Memory B cell (primary cell): ENCODE measurements at regions not wholly inside any gene's neighbourhood (a gene's known extent, or its start where the extent isn't known, plus 50 kb on each side); places are given as distances from the start of the nearest gene placed in this dataset.

Experiments used
- ATAC-seq: fragments of 150-1000 bp; cut with Tn5 transposase; 2 replicates; pipeline ENCODE4 v1.10.0; 2021; ENCODE audit warnings: low read depth, mild to moderate bottlenecking, moderate library complexity
- DNase-seq, 2 donors: peaks; one replicate each; pipeline ENCODE4 v3.0.0; 2022; ENCODE audit warnings: low spot score in 2 of 2
- H3K27ac Mint-ChIP-seq: one replicate; pipeline ENCODE4 v1.8.0; 2022; ENCODE audit warnings: mild to moderate bottlenecking, moderate library complexity, mixed read lengths
- H3K27me3 Mint-ChIP-seq: one replicate; pipeline ENCODE4 v1.8.0; 2022; ENCODE audit warnings: mixed read lengths
- H3K36me3 Mint-ChIP-seq: one replicate; pipeline ENCODE4 v1.8.0; 2022; ENCODE audit warnings: mild to moderate bottlenecking, mixed read lengths
- H3K4me1 Mint-ChIP-seq: one replicate; pipeline ENCODE4 v1.8.0; 2022; ENCODE audit warnings: mixed read lengths
- H3K4me3 Mint-ChIP-seq: one replicate; pipeline ENCODE4 v1.8.0; 2022; ENCODE audit warnings: mild to moderate bottlenecking, moderate library complexity, mixed read lengths
- H3K9me3 Mint-ChIP-seq: one replicate; pipeline ENCODE4 v1.8.0; 2022; ENCODE audit warnings: mixed read lengths

- H3K4me3 Mint-ChIP-seq: no peak overlapping the region
- H3K4me1 Mint-ChIP-seq: no peaks in the 10 kb centered on the region
- peaks cover 2% of the 10 kb centered on the region for H3K9me3 Mint-ChIP-seq
- no peaks in the 10 kb centered on the region for H3K36me3 Mint-ChIP-seq
- ATAC-seq: no peak
- no peak for DNase-seq
- no peak overlapping the region for H3K27ac Mint-ChIP-seq
- H3K27me3 Mint-ChIP-seq: no peaks in the 10 kb centered on the region
Observed at GRCh38 chr2:13536941-13537340, 820.2 kb downstream of the TRIB2 start.

DNA sequence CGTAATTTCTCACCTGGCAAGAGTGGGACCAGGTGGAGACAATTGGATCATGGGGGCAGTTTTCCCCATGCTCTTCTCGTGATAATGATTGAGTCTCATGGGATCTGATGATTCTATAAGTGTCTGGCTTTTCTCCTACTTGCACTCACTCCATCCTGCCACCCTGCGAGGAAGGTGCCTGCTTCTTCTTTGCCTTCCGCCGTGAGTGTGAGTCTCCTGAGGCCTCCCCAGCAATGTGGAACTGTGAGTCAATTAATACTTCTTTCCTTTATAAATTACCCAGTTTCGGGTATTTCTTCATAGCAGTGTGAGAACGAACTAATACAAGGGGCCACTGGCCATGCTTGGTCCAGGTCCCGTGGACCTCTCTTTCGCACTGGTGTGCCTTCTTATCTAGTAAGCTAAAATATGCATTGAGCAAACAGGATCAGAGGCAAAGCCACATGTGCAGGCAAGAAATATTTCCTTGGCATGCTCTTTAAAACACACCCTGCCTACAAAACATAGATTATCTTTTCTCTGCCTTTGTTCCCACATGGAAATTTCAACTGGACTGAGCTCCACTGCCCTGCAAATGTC is 821.1 kb downstream of the TRIB2 start:
- ATAC-seq (no peak), DNase-seq (no peak)
- no peaks in the 10 kb centered on the region for H3K27me3 Mint-ChIP-seq
- H3K4me3 Mint-ChIP-seq: no peak overlapping the region
- H3K36me3 Mint-ChIP-seq: no peaks in the 10 kb centered on the region
- H3K4me1 Mint-ChIP-seq: no peaks in the 10 kb centered on the region
- H3K27ac Mint-ChIP-seq: no peak overlapping the region
- no peaks in the 10 kb centered on the region for H3K9me3 Mint-ChIP-seq

- Mint-ChIP-seq H3K36me3 (no peaks in the 10 kb centered on the region), H3K27me3 (no peaks in the 10 kb centered on the region), H3K9me3 (no peaks in the 10 kb centered on the region), H3K4me1 (no peaks in the 10 kb centered on the region), H3K4me3 (no peak overlapping the region), H3K27ac (no peak overlapping the region)
- DNase-seq (no peak), ATAC-seq (no peak)
Observed at GRCh38 chr2:13539296-13539695, 822.6 kb downstream of the TRIB2 start.

- Mint-ChIP-seq H3K27me3 (no peaks in the 10 kb centered on the region), H3K4me3 (no peak overlapping the region), H3K4me1 (no peaks in the 10 kb centered on the region), H3K36me3 (no peaks in the 10 kb centered on the region), H3K9me3 (no peaks in the 10 kb centered on the region), H3K27ac (no peak overlapping the region)
- no peak for DNase-seq
- ATAC-seq: no peak
Observed at GRCh38 chr2:13542061-13542460, 825.3 kb downstream of the TRIB2 start.

DNA sequence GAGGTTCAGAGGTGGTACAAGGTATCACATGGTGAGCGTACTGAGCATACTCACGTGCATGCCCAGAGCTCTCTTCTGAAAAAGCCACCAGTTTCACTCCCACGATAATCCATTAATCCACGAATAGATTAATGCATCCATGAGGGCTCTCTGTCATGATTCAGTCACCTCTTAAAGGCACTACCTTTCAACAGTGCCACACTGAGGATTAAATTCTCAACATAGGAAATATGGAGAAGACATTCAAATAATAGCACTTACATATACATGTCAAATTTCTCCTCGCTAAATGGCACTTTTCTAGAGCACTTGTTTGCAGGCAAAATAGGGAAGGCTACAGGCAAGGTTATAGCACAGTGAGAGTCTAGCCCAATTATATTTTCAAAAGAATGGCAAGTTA is 825.9 kb downstream of the TRIB2 start:
- no peaks in the 10 kb centered on the region for H3K36me3 Mint-ChIP-seq
- no peaks in the 10 kb centered on the region for H3K27me3 Mint-ChIP-seq
- H3K4me3 Mint-ChIP-seq: no peak overlapping the region
- no peak for ATAC-seq
- no peaks in the 10 kb centered on the region for H3K9me3 Mint-ChIP-seq
- no peak overlapping the region for H3K27ac Mint-ChIP-seq
- no peak for DNase-seq
- H3K4me1 Mint-ChIP-seq: no peaks in the 10 kb centered on the region

- ATAC-seq: no peak
- Mint-ChIP-seq H3K4me1 (no peaks in the 10 kb centered on the region), H3K9me3 (no peaks in the 10 kb centered on the region), H3K36me3 (no peaks in the 10 kb centered on the region), H3K27ac (no peak overlapping the region), H3K27me3 (no peaks in the 10 kb centered on the region), H3K4me3 (no peak overlapping the region)
- DNase-seq: no peak
Observed at GRCh38 chr2:13543550-13543949, 826.8 kb downstream of the TRIB2 start.

DNA sequence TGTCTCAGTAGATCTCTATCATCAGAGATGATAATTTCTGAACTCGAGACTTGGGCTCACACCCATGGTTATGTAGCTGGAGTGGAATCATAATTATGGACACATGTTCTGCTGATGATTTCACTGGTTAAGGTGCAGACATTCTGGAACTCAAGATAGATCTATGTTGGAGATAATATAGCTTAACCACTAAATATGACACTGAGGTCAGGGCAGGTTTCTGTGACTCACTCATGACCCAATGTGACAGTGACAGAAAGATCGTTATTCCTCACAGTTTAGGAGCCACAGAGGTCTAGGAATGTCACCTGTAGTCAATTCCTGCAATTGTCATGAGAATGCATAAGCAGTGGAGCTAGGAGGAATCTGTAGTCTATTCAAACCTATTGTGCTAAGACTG is 828.6 kb downstream of the TRIB2 start:
- no peaks in the 10 kb centered on the region for H3K36me3 Mint-ChIP-seq

DNA sequence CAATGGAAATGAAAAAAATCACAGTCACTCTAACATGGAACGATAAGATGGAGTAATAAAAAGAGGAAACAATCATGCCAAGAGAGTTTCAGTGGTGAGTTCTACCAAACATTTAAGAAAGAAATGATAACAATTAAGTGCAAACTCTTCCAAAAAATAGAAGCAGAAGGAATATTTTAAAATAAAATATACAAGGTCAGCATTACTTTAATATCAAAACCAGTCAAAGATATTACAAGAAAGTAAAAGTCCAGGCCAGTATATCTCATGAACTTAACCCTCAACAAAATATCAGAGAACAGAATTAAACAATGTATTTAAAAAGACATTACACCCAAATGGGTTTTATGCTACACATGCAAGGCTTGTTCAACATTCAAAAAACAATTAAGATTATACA is 829.4 kb downstream of the TRIB2 start:
- Mint-ChIP-seq H3K4me1 (no peaks in the 10 kb centered on the region), H3K9me3 (no peaks in the 10 kb centered on the region), H3K36me3 (no peaks in the 10 kb centered on the region), H3K4me3 (no peak overlapping the region), H3K27ac (no peak overlapping the region), H3K27me3 (no peaks in the 10 kb centered on the region)
- no peak for DNase-seq
- ATAC-seq: no peak

More for the DNA sequence above, 828.6 kb downstream of the TRIB2 start:
- no peaks in the 10 kb centered on the region for H3K27me3 Mint-ChIP-seq
- no peak for DNase-seq
- no peaks in the 10 kb centered on the region for H3K9me3 Mint-ChIP-seq
- H3K4me3 Mint-ChIP-seq: no peak overlapping the region
- ATAC-seq: no peak
- H3K4me1 Mint-ChIP-seq: no peaks in the 10 kb centered on the region
- no peak overlapping the region for H3K27ac Mint-ChIP-seq

DNA sequence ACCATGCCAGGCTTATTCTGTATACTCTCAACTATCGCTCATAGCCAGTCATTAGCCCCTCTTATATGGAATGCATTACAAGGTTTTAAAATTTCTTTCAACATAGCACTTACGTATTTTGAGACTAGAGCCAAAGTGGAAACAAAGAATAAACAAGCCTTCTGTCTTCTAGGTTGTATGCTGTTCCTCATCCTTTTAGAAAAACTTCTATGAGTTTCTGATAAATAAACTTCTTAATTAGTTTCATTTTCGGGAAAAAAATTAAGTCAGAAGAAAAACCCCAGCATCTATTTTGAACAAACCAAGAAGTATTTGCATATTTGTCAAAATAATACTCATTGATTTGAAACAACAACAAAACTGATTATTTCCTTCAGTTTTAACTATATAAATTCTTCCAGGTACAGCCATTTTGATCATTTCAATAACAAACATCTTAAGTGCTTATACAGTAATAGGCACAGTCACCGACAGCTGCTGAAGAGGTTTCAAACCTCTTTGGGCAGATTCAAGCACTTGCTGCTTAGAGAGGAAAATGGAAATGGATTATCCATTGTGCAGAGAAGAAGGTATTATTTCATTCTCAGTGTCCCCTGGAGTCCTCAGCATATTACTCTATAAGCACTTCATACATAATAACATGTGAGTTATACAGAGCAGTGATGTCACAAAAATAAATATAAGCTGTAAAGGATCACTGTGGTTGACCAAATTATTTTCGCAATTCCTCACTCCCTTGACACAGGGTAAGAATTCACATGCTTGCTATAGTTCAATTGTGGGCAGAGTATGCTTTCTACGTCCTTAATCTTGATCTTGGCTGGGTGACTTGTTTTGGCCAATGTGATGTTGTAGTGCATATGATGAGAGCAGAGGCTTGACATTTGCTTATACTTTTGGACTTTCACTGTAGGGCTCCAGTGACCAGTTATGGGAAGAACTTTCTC is 833.8 kb downstream of the TRIB2 start:
- ATAC-seq (no peak), DNase-seq (no peak)
- Mint-ChIP-seq H3K27ac (no peak overlapping the region), H3K36me3 (no peaks in the 10 kb centered on the region), H3K4me1 (no peaks in the 10 kb centered on the region), H3K9me3 (peaks cover 2% of the 10 kb centered on the region), H3K27me3 (no peaks in the 10 kb centered on the region), H3K4me3 (no peak overlapping the region)

DNA sequence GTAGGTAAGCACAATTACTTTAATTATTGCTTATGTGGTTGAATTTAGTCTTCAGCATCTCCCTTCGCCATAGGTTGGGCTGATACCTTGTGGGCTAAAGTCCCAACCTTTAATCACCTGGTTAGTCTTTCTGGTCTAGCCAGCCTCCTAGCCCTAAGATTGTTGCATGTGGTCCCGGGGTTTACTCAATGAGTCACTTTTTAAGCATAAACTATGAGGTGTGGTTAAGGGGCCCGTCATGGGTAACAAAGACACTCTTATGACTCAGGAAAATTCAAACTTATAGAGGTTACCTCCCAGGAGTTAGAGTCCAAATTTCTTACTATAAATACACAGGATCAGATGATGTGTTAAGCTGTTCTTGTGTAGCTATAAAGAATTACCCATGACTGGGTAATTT is 841.6 kb downstream of the TRIB2 start:
- DNase-seq (no peak), ATAC-seq (no peak)
- Mint-ChIP-seq H3K4me1 (no peaks in the 10 kb centered on the region), H3K36me3 (no peaks in the 10 kb centered on the region), H3K4me3 (no peak overlapping the region), H3K27ac (no peak overlapping the region), H3K27me3 (no peaks in the 10 kb centered on the region), H3K9me3 (peaks cover 4% of the 10 kb centered on the region)

GRCh38 chr2:13560322-13560721 is 843.6 kb downstream of the TRIB2 start:
- Mint-ChIP-seq H3K27me3 (no peaks in the 10 kb centered on the region), H3K4me1 (no peaks in the 10 kb centered on the region), H3K27ac (no peak overlapping the region), H3K4me3 (no peak overlapping the region), H3K36me3 (no peaks in the 10 kb centered on the region), H3K9me3 (peaks cover 4% of the 10 kb centered on the region)
- ATAC-seq (no peak), DNase-seq (no peak)

DNA sequence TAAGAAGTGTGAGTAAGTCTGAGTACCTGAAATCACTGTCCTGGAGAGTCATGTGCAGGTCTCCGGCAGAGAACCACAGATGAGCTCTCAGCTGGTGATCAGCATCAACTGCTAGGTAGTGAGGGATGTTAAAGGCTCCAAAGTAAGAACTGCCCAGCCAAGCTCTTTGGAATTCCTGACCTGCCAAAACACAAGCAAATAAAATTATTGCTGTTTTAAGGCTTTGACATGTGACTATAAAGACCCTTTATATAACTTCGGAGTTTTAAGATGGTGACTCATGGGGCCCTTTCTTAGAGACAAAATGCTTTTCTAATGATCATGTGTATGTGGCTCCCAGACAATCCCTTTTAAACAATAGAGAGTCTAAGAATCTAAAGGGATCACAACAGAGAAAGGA is 855.7 kb downstream of the TRIB2 start:
- no peak overlapping the region for H3K27ac Mint-ChIP-seq
- no peak overlapping the region for H3K4me3 Mint-ChIP-seq
- H3K36me3 Mint-ChIP-seq: no peaks in the 10 kb centered on the region
- H3K9me3 Mint-ChIP-seq: peaks cover 3% of the 10 kb centered on the region
- H3K27me3 Mint-ChIP-seq: no peaks in the 10 kb centered on the region
- DNase-seq: no peak
- no peak for ATAC-seq
- no peaks in the 10 kb centered on the region for H3K4me1 Mint-ChIP-seq

DNA sequence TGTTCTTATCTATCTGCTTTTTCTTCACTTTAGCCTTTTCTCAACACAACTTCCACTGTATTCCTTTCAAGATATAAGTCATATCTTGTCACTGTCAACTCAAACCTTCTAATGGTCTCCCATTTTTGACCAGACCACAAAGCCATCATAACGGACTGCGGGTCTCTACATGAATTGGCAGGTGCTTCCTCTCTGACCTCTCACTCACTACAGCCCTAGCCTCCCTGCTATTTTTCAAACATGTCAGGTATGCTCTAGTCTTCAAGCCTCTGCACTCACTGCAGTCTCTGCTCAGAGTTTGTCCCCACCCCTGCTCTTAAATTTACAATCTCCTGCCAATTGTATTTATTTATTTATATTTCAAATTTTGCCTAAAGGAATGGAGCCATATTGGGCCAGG is 858.1 kb downstream of the TRIB2 start:
- no peak for DNase-seq
- Mint-ChIP-seq H3K9me3 (no peaks in the 10 kb centered on the region), H3K27me3 (no peaks in the 10 kb centered on the region), H3K36me3 (no peaks in the 10 kb centered on the region), H3K4me3 (no peak overlapping the region), H3K27ac (no peak overlapping the region), H3K4me1 (no peaks in the 10 kb centered on the region)
- no peak for ATAC-seq

- Mint-ChIP-seq H3K4me1 (no peaks in the 10 kb centered on the region), H3K27me3 (no peaks in the 10 kb centered on the region), H3K4me3 (no peak overlapping the region), H3K27ac (no peak overlapping the region), H3K36me3 (no peaks in the 10 kb centered on the region), H3K9me3 (no peaks in the 10 kb centered on the region)
- no peak for ATAC-seq
- DNase-seq: no peak
Observed at GRCh38 chr2:13576406-13577036, 859.8 kb downstream of the TRIB2 start.
